B cell (primary cell): ENCODE measurements at regions not wholly inside any gene's neighbourhood (a gene's known extent, or its start where the extent isn't known, plus 50 kb on each side); places are given as distances from the start of the nearest gene placed in this dataset.

ENCODE experiments used
- ATAC-seq: fragments of 200-7000 bp; cut with Tn5 transposase; one replicate; pipeline ENCODE4 v1.10.0; 2021; ENCODE audit warnings: low read depth, mild to moderate bottlenecking, moderate number of reproducible peaks, moderate library complexity
- CTCF ChIA-PET: fragments of 350-600 bp; sonication (Branson Sonifier 250); formaldehyde crosslinking; loops from one replicate; lab custom pipeline; 2021; ENCODE audit warnings: antibody characterized with exemption, inconsistent platforms; lab: Charles Lee
- POLR2A ChIA-PET: fragments of 350-600 bp; sonication (Branson Sonifier 250); formaldehyde crosslinking; loops from one replicate; lab custom pipeline; 2021; ENCODE audit warnings: antibody characterized with exemption; lab: Charles Lee
- DNase-seq: peaks from one replicate; pipeline ENCODE4 v3.0.0; 2013
- H2AFZ ChIP-seq: 2 replicates; pipeline ENCODE4 v1.6.1; 2012; ENCODE audit warnings: mild to moderate bottlenecking, low read depth, low read length; ENCODE audit not compliant: insufficient read depth, poor library complexity, severe bottlenecking
- H3K27ac ChIP-seq, 2 donors: 1 replicate in 1 of 2; 2 replicates in 1 of 2; pipeline ENCODE4 v1.5.1; 2012 to 2013; ENCODE audit warnings: low read length in 2 of 2, mild to moderate bottlenecking in 2 of 2, moderate library complexity in 1 of 2
- H3K27me3 ChIP-seq, 4 experiments: fragments of 200-600 bp in 1 of 4; sonication (generic) in 1 of 4; replicated peaks in 1 of 4; 1 replicate in 2 of 4; 2 replicates in 2 of 4; pipeline versions ENCODE4 v1.6.1 to v1.7.0; 2013 to 2016; ENCODE audit warnings: low read length in 3 of 4, mild to moderate bottlenecking in 2 of 4, mixed read lengths in 1 of 4, moderate library complexity in 1 of 4; ENCODE audit not compliant: insufficient read depth in 4 of 4, control insufficient read depth in 3 of 4; ENCODE audit errors: control extremely low read depth in 1 of 4
- H3K36me3 ChIP-seq, 2 experiments: replicated peaks in 1 of 2; 1 replicate in 1 of 2; 2 replicates in 1 of 2; pipeline versions ENCODE4 v1.6.1 to v1.7.1; 2013; ENCODE audit warnings: low read length in 1 of 2; ENCODE audit not compliant: insufficient read depth in 2 of 2, control insufficient read depth in 1 of 2; ENCODE audit errors: control extremely low read depth in 1 of 2, extremely low read depth in 1 of 2
- H3K4me1 ChIP-seq, 2 donors: fragments of 200-600 bp in 1 of 2; sonication (generic) in 1 of 2; 1 replicate in 1 of 2; 2 replicates in 1 of 2; pipeline versions ENCODE4 v1.5.1 to v1.6.1; 2013 to 2017; ENCODE audit warnings: low read length in 2 of 2; ENCODE audit not compliant: control insufficient read depth in 2 of 2, insufficient read depth in 2 of 2
- H3K4me2 ChIP-seq: replicated peaks from 2 replicates; pipeline ENCODE3; 2012; ENCODE audit warnings: mild to moderate bottlenecking, low read depth, low read length; ENCODE audit not compliant: poor library complexity, severe bottlenecking
- H3K4me3 ChIP-seq, 5 experiments: fragments of 200-600 bp in 1 of 5; sonication (generic) in 1 of 5; 1 replicate in 3 of 5; 2 replicates in 2 of 5; pipeline versions ENCODE4 v1.5.1 to v1.7.0; 2011 to 2016; ENCODE audit warnings: low read length in 4 of 5, mild to moderate bottlenecking in 4 of 5, low read depth in 2 of 5, control low read depth in 1 of 5, moderate library complexity in 1 of 5; ENCODE audit not compliant: insufficient read depth in 1 of 5; ENCODE audit errors: control extremely low read depth in 1 of 5, extremely low read depth in 1 of 5
- H3K79me2 ChIP-seq: fragments of 200-600 bp; sonication (generic); one replicate; pipeline ENCODE4 v1.6.0; 2016; ENCODE audit warnings: low read length; ENCODE audit not compliant: control insufficient read depth, insufficient read depth
- H3K9ac ChIP-seq: fragments of 200-600 bp; sonication (generic); 2 replicates; pipeline ENCODE4 v1.6.1; 2017; ENCODE audit warnings: mild to moderate bottlenecking, low read length, moderate library complexity
- H3K9me3 ChIP-seq, 3 donors: one replicate each; pipeline versions ENCODE4 v1.6.1 to v1.7.1; 2013; ENCODE audit warnings: low read length in 2 of 3; ENCODE audit not compliant: control insufficient read depth in 2 of 3, insufficient read depth in 1 of 3; ENCODE audit errors: control extremely low read depth in 1 of 3
- H4K20me1 ChIP-seq: 2 replicates; pipeline ENCODE4 v1.6.0; 2012; ENCODE audit warnings: mild to moderate bottlenecking, low read length; ENCODE audit not compliant: insufficient read depth, control insufficient read depth, poor library complexity, severe bottlenecking
- H3K27ac Mint-ChIP-seq: one replicate; pipeline ENCODE4 v1.8.0; 2021; ENCODE audit warnings: mixed read lengths
- H3K27me3 Mint-ChIP-seq: one replicate; pipeline ENCODE4 v1.8.0; 2021; ENCODE audit warnings: mixed read lengths
- H3K4me1 Mint-ChIP-seq: one replicate; pipeline ENCODE4 v1.8.0; 2021; ENCODE audit warnings: mixed read lengths
- H3K4me3 Mint-ChIP-seq: one replicate; pipeline ENCODE4 v1.8.0; 2021; ENCODE audit warnings: mixed read lengths
- H3K9me3 Mint-ChIP-seq: one replicate; pipeline ENCODE4 v1.8.0; 2022; ENCODE audit warnings: mixed read lengths; ENCODE audit not compliant: insufficient read depth
- CTCF ChIP-seq: fragments of 200-600 bp; IDR thresholded peaks from one replicate; pipeline ENCODE4 v1.8.0; 2022; ENCODE audit warnings: antibody characterized with exemption, mild to moderate bottlenecking
- EZH2 ChIP-seq: IDR thresholded peaks from 2 replicates; pipeline ENCODE4 v1.6.1; 2012; ENCODE audit warnings: borderline replicate concordance, low read depth, mild to moderate bottlenecking, moderate library complexity, low read length; ENCODE audit not compliant: insufficient read depth, poor library complexity, severe bottlenecking
- WGBS: methylation state at CpG from one replicate; pipeline ENCODE4 v1.1.5; 2013; ENCODE audit warnings: missing lambda C conversion rate; ENCODE audit not compliant: insufficient coverage; 5-methylcytosine and 5-hydroxymethylcytosine counted together
- intact Hi-C: fragments of 100-400 bp; cut with micrococcal nuclease; formaldehyde crosslinking; loops from one replicate; pipeline ENCODE4 v1.10.0; 2022

DNA sequence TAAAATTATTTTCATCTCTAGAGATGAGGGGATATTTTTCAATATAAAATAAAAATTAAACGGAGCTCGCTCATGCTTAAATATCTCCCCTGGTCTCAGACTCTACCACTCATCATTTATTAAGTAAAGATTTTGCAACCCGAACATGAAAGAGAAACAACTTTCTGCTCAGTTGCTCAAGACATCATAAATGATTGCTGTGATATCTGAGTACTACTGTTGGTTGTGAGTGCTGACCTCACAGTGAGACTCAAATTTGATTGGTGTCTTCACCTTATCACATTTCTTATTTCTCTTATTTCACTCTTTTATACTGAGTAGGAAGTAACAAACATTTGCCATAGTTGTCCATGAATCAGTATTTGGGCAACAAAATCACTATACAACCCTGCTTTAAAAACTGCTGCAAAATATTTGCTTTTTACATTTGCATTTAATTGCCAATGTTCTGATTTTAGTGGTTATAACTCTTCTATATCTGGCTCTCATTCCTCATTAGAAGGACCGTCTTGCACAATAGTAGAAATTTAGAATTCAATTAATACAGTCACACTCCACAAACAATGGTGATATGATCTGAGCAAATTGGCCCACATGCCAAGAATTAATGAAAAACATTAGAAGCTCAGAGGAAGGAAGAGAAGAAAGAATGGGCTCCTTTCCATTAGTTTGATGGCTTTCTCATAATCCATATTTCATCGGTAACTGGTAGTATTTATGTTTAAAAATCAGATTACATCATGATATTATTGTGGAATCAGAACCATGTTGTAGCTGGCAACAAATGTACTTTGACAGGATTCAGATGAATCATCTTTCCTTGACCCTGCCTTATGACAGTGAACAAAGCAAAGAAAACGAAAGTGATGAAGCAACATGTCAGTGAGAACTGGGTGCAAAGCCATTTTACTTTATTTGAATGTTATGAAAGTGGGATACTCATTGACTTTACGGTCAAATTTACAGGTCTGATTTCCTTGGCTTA is 973.6 kb upstream of the TENM4 start:
- POLR2A ChIA-PET: no interaction called here
- no peak overlapping the region for H3K9ac ChIP-seq
- H3K79me2 ChIP-seq: no peaks in the 10 kb centered on the region
- no peaks in the 10 kb centered on the region for H3K4me1 ChIP-seq
- Mint-ChIP-seq H3K27me3 (no peaks in the 10 kb centered on the region), H3K4me3 (no peak overlapping the region), H3K9me3 (peaks cover 7% of the 10 kb centered on the region), H3K4me1 (no peaks in the 10 kb centered on the region), H3K27ac (no peak overlapping the region)
- CTCF ChIA-PET: no interaction called here
- no peak overlapping the region for H3K4me2 ChIP-seq
- intact Hi-C loops: no loop called here
- no peaks in the 10 kb centered on the region for H4K20me1 ChIP-seq
- 67% methylated on average over 1 of the region's 7 CpGs for WGBS
- no peaks in the 10 kb centered on the region for H3K36me3 ChIP-seq
- TF ChIP-seq EZH2 (no peak), CTCF (no peak)
- DNase-seq (no peak), ATAC-seq (no peak)
- H3K27me3 ChIP-seq: no peaks in the 10 kb centered on the region
- no peak overlapping the region for H3K4me3 ChIP-seq
- H3K9me3 ChIP-seq: no peaks in the 10 kb centered on the region
- no peak overlapping the region for H2AFZ ChIP-seq
- no peak overlapping the region for H3K27ac ChIP-seq

- Mint-ChIP-seq H3K4me3 (no peak overlapping the region), H3K27me3 (no peaks in the 10 kb centered on the region), H3K9me3 (peaks cover 7% of the 10 kb centered on the region), H3K4me1 (no peaks in the 10 kb centered on the region), H3K27ac (no peak overlapping the region)
- no peaks in the 10 kb centered on the region for H3K9me3 ChIP-seq
- no peak overlapping the region for H3K9ac ChIP-seq
- no peaks in the 10 kb centered on the region for H3K79me2 ChIP-seq
- H3K4me2 ChIP-seq: no peak overlapping the region
- POLR2A ChIA-PET: no interaction called here
- no peaks in the 10 kb centered on the region for H4K20me1 ChIP-seq
- intact Hi-C loops: no loop called here
- 90% methylated on average over 3 of the region's 5 CpGs for WGBS
- no peaks in the 10 kb centered on the region for H3K4me1 ChIP-seq
- no peak overlapping the region for H3K27ac ChIP-seq
- no peak overlapping the region for H3K4me3 ChIP-seq
- no peaks in the 10 kb centered on the region for H3K27me3 ChIP-seq
- ATAC-seq (no peak), DNase-seq (no peak)
- H2AFZ ChIP-seq: no peak overlapping the region
- CTCF ChIA-PET: no interaction called here
- no peak for TF ChIP-seq CTCF
- TF ChIP-seq EZH2: no peak
- no peaks in the 10 kb centered on the region for H3K36me3 ChIP-seq
Observed at GRCh38 chr11:80412604-80413003, 971.8 kb upstream of the TENM4 start.
